ENCODE measurements at regions not wholly inside any gene's neighbourhood (a gene's known extent, or its start where the extent isn't known, plus 50 kb on each side); places are given as distances from the start of the nearest gene placed in this dataset.
A peak's percentile ranks its signal among the peaks of the same experiment; 100 is the strongest.
"Not testable (repeated sequence)": the region's sequence is repeated elsewhere in the genome, so short reads cannot be mapped to it uniquely, and the experiment has no call there.

- DNase-seq (ENCODE audit: low read depth, low spot score) = no peak
Observed at GRCh38 chr18:30828700-30829099, 213.8 kb downstream of the DSC3 start.

GRCh38 chr18:30819619-30820018 lies 222.9 kb downstream of the DSC3 start:
- DNase-seq (ENCODE audit: low read depth, low spot score) = no peak

- no peak for DNase-seq (ENCODE audit: low read depth, low spot score)
Observed at GRCh38 chr18:30814446-30814845, 228.1 kb downstream of the DSC3 start.

- no peak for DNase-seq (ENCODE audit: low read depth, low spot score)
Observed at GRCh38 chr18:30811580-30811979, 231.0 kb downstream of the DSC3 start.

- DNase-seq (ENCODE audit: low read depth, low spot score) = no peak
Observed at GRCh38 chr18:30810580-30810979, 232.0 kb downstream of the DSC3 start.

GRCh38 chr18:30806823-30807222 lies 235.7 kb downstream of the DSC3 start:
- DNase-seq (ENCODE audit: low read depth, low spot score) = no peak

- no peak for DNase-seq (ENCODE audit: low read depth, low spot score)
Observed at GRCh38 chr18:30800800-30801199, 241.7 kb downstream of the DSC3 start.

GRCh38 chr18:30792051-30792450 lies 250.5 kb downstream of the DSC3 start:
- DNase-seq (ENCODE audit: low read depth, low spot score) = no peak

GRCh38 chr18:30788411-30788991 lies 254.0 kb downstream of the DSC3 start:
- DNase-seq (ENCODE audit: low read depth, low spot score) = not testable (repeated sequence)

GRCh38 chr18:30787410-30787809 lies 255.1 kb downstream of the DSC3 start:
- DNase-seq (ENCODE audit: low read depth, low spot score) = no peak

- DNase-seq (ENCODE audit: low read depth, low spot score) = no peak
Observed at GRCh38 chr18:30781601-30782000, 260.9 kb downstream of the DSC3 start.

GRCh38 chr18:30775629-30776028 lies 266.9 kb downstream of the DSC3 start:
- no peak for DNase-seq (ENCODE audit: low read depth, low spot score)

GRCh38 chr18:30772170-30772569 lies 270.4 kb downstream of the DSC3 start:
- not testable (repeated sequence) for DNase-seq (ENCODE audit: low read depth, low spot score)

GRCh38 chr18:30766053-30766452 lies 276.5 kb downstream of the DSC3 start:
- DNase-seq (ENCODE audit: low read depth, low spot score) = no peak

GRCh38 chr18:30765247-30765646 lies 277.3 kb downstream of the DSC3 start:
- DNase-seq (ENCODE audit: low read depth, low spot score) = no peak

GRCh38 chr18:30763902-30764350 lies 278.6 kb downstream of the DSC3 start:
- peak; percentile 85 for DNase-seq (ENCODE audit: low read depth, low spot score)

- DNase-seq (ENCODE audit: low read depth, low spot score) = no peak
Observed at GRCh38 chr18:30754846-30755245, 287.7 kb downstream of the DSC3 start.

- no peak for DNase-seq (ENCODE audit: low read depth, low spot score)
Observed at GRCh38 chr18:30748541-30748940, 294.0 kb downstream of the DSC3 start.

- no peak for DNase-seq (ENCODE audit: low read depth, low spot score)
Observed at GRCh38 chr18:30746224-30746623, 296.3 kb downstream of the DSC3 start.

- DNase-seq (ENCODE audit: low read depth, low spot score) = no peak
Observed at GRCh38 chr18:30743033-30743432, 299.5 kb downstream of the DSC3 start.

GRCh38 chr18:30730915-30731314 lies 311.6 kb downstream of the DSC3 start:
- peak; percentile 7 for DNase-seq (ENCODE audit: low read depth, low spot score)

- no peak for DNase-seq (ENCODE audit: low read depth, low spot score)
Observed at GRCh38 chr18:30727849-30728248, 314.7 kb downstream of the DSC3 start.

- no peak for DNase-seq (ENCODE audit: low read depth, low spot score)
Observed at GRCh38 chr18:30713299-30713698, 329.2 kb downstream of the DSC3 start.

- DNase-seq (ENCODE audit: low read depth, low spot score) = no peak
Observed at GRCh38 chr18:30712383-30712782, 330.2 kb downstream of the DSC3 start.
